Ureter (tissue), 1 donor: ENCODE measurements at regions not wholly inside any gene's neighbourhood (a gene's known extent, or its start where the extent isn't known, plus 50 kb on each side); places are given as distances from the start of the nearest gene placed in this dataset.
"Not testable (repeated sequence)": the region's sequence is repeated elsewhere in the genome, so short reads cannot be mapped to it uniquely, and the experiment has no call there.

ENCODE experiments used
- DNase-seq: peaks from one replicate; pipeline ENCODE4 v3.0.0-alpha.2; 2020; ENCODE audit warnings: low spot score
- donor health status: DM: yes; HTN: yes; CAD: no.

GRCh38 chr3:161914703-161915417 is 418.3 kb downstream of the OTOL1 start:
- peak; percentile 44 for DNase-seq

GRCh38 chr3:161915418-161915750 is 418.8 kb downstream of the OTOL1 start:
- no peak for DNase-seq

GRCh38 chr3:161920196-161920595 is 423.6 kb downstream of the OTOL1 start:
- no peak for DNase-seq

GRCh38 chr3:161925749-161926360 is 429.2 kb downstream of the OTOL1 start:
- DNase-seq = no peak

- no peak for DNase-seq
Measured at GRCh38 chr3:161927131-161927530, 430.5 kb downstream of the OTOL1 start.

GRCh38 chr3:161939918-161940620 is 443.5 kb downstream of the OTOL1 start:
- DNase-seq = no peak

- DNase-seq = no peak
Measured at GRCh38 chr3:161940621-161940965, 444.0 kb downstream of the OTOL1 start.

- no peak for DNase-seq
Measured at GRCh38 chr3:161941891-161942290, 445.3 kb downstream of the OTOL1 start.

GRCh38 chr3:161943801-161944345 is 447.3 kb downstream of the OTOL1 start:
- not testable (repeated sequence) for DNase-seq

- no peak for DNase-seq
Measured at GRCh38 chr3:161946443-161946960, 449.9 kb downstream of the OTOL1 start.

GRCh38 chr3:161950318-161950868 is 453.8 kb downstream of the OTOL1 start:
- no peak for DNase-seq

GRCh38 chr3:161957467-161957866 is 460.9 kb downstream of the OTOL1 start:
- DNase-seq = no peak

GRCh38 chr3:161964857-161965256 is 468.2 kb downstream of the OTOL1 start:
- no peak for DNase-seq

GRCh38 chr3:161969867-161970266 is 473.3 kb downstream of the OTOL1 start:
- DNase-seq = no peak

- no peak for DNase-seq
Measured at GRCh38 chr3:161975201-161975600, 478.6 kb downstream of the OTOL1 start.

GRCh38 chr3:161977063-161977462 is 480.5 kb downstream of the OTOL1 start:
- DNase-seq = no peak

GRCh38 chr3:161977850-161978249 is 481.2 kb downstream of the OTOL1 start:
- DNase-seq = no peak

- DNase-seq = no peak
Measured at GRCh38 chr3:161987933-161988332, 491.3 kb downstream of the OTOL1 start.

GRCh38 chr3:161989012-161989411 is 492.4 kb downstream of the OTOL1 start:
- no peak for DNase-seq

GRCh38 chr3:161990036-161990435 is 493.4 kb downstream of the OTOL1 start:
- no peak for DNase-seq

GRCh38 chr3:161991901-161992540 is 495.4 kb downstream of the OTOL1 start:
- no peak for DNase-seq

- DNase-seq = no peak
Measured at GRCh38 chr3:161999846-162000245, 503.2 kb downstream of the OTOL1 start.
